Transverse colon (tissue), 3 donors: ENCODE measurements at regions not wholly inside any gene's neighbourhood (a gene's known extent, or its start where the extent isn't known, plus 50 kb on each side); places are given as distances from the start of the nearest gene placed in this dataset.

Experiments
- CTCF ChIP-seq, 5 experiments: fragments of 200-600 bp in 3 of 5; fragments of 450-650 bp in 2 of 5; sonication (generic) in 3 of 5; IDR thresholded peaks; 1 replicate in 2 of 5; 2 replicates in 3 of 5; pipeline ENCODE4 v1.5.1; 2016 to 2017; ENCODE audit warnings: antibody characterized with exemption in 5 of 5, inconsistent platforms in 3 of 5, mild to moderate bottlenecking in 2 of 5, moderate library complexity in 1 of 5
- POLR2A ChIP-seq: fragments of 450-650 bp; IDR thresholded peaks from one replicate; pipeline ENCODE4 v1.6.1; 2016; ENCODE audit warnings: antibody characterized with exemption, mild to moderate bottlenecking, moderate library complexity

DNA sequence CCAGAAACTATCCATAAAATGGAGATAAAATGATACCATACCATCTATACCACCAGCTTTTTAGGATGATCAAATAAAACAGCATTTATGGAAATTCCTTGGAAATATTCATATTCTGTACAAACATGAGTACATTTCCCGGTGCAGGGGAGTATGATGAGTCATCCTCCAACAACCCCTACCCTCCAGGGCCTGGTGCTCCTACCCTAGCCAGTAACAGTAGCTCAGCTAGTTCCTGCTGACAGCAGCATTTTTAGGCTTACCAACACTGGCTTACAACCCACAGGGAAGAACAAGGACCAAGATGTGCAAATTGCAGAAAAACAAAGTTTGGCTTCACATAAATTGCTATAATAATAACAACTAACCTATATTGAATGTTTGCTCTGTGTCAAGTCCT, 406.2 kb upstream of the CADM1 start:
- no peak for TF ChIP-seq POLR2A
- TF ChIP-seq CTCF (IDR thresholded peaks at IDR 0.05): no peak
